Uterus (tissue), 2 donors: ENCODE measurements at regions not wholly inside any gene's neighbourhood (a gene's known extent, or its start where the extent isn't known, plus 50 kb on each side); places are given as distances from the start of the nearest gene placed in this dataset.

Experiments used
- CTCF ChIP-seq, 4 experiments: fragments of 200-600 bp in 2 of 4; fragments of 450-650 bp in 2 of 4; sonication (generic) in 2 of 4; IDR thresholded peaks; one replicate each; pipeline ENCODE4 v1.5.1; 2016 to 2019; ENCODE audit warnings: antibody characterized with exemption in 4 of 4, mild to moderate bottlenecking in 2 of 4, moderate library complexity in 1 of 4
- POLR2A ChIP-seq, 2 donors: fragments of 450-650 bp; IDR thresholded peaks; one replicate each; pipeline ENCODE4 v1.6.1; 2016; ENCODE audit warnings: antibody characterized with exemption in 2 of 2, mild to moderate bottlenecking in 1 of 2, moderate library complexity in 1 of 2

DNA sequence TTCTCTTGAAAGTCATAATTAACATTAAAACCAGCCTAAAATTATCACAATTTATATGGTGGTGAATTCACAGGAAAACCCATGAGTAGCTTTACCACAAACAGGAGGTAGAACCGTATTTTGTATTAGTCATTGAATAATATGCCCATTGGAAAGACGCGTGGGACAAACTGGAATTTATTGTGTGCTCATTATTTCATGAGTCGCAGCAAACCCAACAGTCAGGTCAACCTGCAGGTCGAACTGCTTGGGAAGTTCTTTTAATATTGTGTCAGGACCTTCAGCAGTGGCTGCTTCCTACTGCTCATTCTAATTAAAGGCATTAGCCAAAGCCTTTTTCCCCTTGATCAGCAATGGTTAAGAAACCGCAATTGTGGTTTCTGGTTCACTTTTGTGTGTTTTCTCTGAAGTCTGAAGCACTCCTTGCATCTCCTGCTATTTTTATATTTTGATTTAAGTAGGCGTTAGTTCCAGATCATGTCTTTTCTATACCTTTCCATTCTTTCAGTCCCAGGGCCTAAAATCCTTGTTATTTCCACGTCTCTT is 100.1 kb downstream of the RAB11FIP2 start:
- no peak for TF ChIP-seq CTCF (IDR thresholded peaks at IDR 0.05)
- no peak for TF ChIP-seq POLR2A (IDR thresholded peaks at IDR 0.05)
